Dendritic cell treated with granulocyte-macrophage colony-stimulating factor and Interleukin-4, amounts not matched to agents 40 ng/mL and 50 ng/mL, for 4 days (primary cell): ENCODE measurements at regions not wholly inside any gene's neighbourhood (a gene's known extent, or its start where the extent isn't known, plus 50 kb on each side); places are given as distances from the start of the nearest gene placed in this dataset.

Experiments used
- H3K27ac Mint-ChIP-seq: one replicate; pipeline ENCODE4 v1.8.0; 2022; ENCODE audit warnings: mild to moderate bottlenecking, mixed read lengths
- H3K27me3 Mint-ChIP-seq: one replicate; pipeline ENCODE4 v1.8.0; 2022; ENCODE audit warnings: mild to moderate bottlenecking, mixed read lengths
- H3K36me3 Mint-ChIP-seq: one replicate; pipeline ENCODE4 v1.8.0; 2022; ENCODE audit warnings: low read depth, mixed read lengths
- H3K4me1 Mint-ChIP-seq: one replicate; pipeline ENCODE4 v1.8.0; 2022; ENCODE audit warnings: low read depth, mixed read lengths
- H3K4me3 Mint-ChIP-seq: one replicate; pipeline ENCODE4 v1.8.0; 2022; ENCODE audit warnings: mild to moderate bottlenecking, moderate library complexity, mixed read lengths
- H3K9me3 Mint-ChIP-seq: one replicate; pipeline ENCODE4 v1.8.0; 2022; ENCODE audit warnings: mixed read lengths
- intact Hi-C: fragments of 100-400 bp; cut with micrococcal nuclease; formaldehyde crosslinking; loops from one replicate; pipeline ENCODE4 v1.15.0; 2022

GRCh38 chrX:137646472-137646871 lies 80.5 kb downstream of the ZIC3 start:
- intact Hi-C loops: no loop called here
- Mint-ChIP-seq H3K36me3 (no peaks in the 10 kb centered on the region), H3K9me3 (no peaks in the 10 kb centered on the region), H3K27me3 (no peaks in the 10 kb centered on the region), H3K4me3 (no peak overlapping the region), H3K4me1 (no peaks in the 10 kb centered on the region), H3K27ac (no peak overlapping the region)

GRCh38 chrX:137651647-137652046 lies 85.7 kb downstream of the ZIC3 start:
- Mint-ChIP-seq H3K4me3 (no peak overlapping the region), H3K9me3 (no peaks in the 10 kb centered on the region)
- intact Hi-C loops: no loop called here

GRCh38 chrX:137652086-137652485 lies 86.2 kb downstream of the ZIC3 start:
- no peak overlapping the region for H3K4me3 Mint-ChIP-seq
- no peaks in the 10 kb centered on the region for H3K4me1 Mint-ChIP-seq

More at GRCh38 chrX:137651647-137652046, 85.7 kb downstream of the ZIC3 start:
- Mint-ChIP-seq H3K27me3 (no peaks in the 10 kb centered on the region), H3K4me1 (no peaks in the 10 kb centered on the region), H3K27ac (no peak overlapping the region), H3K36me3 (no peaks in the 10 kb centered on the region)

GRCh38 chrX:137654481-137654880 lies 88.6 kb downstream of the ZIC3 start:
- Mint-ChIP-seq H3K36me3 (no peaks in the 10 kb centered on the region), H3K27me3 (no peaks in the 10 kb centered on the region), H3K4me1 (no peaks in the 10 kb centered on the region), H3K4me3 (no peak overlapping the region), H3K27ac (no peak overlapping the region), H3K9me3 (no peaks in the 10 kb centered on the region)
- intact Hi-C loops: no loop called here

More at GRCh38 chrX:137652086-137652485, 86.2 kb downstream of the ZIC3 start:
- H3K27me3 Mint-ChIP-seq: no peaks in the 10 kb centered on the region
- H3K36me3 Mint-ChIP-seq: no peaks in the 10 kb centered on the region
- no peak overlapping the region for H3K27ac Mint-ChIP-seq
- H3K9me3 Mint-ChIP-seq: no peaks in the 10 kb centered on the region
- intact Hi-C loops: no loop called here

GRCh38 chrX:137667776-137668175 lies 101.8 kb downstream of the ZIC3 start:
- H3K4me1 Mint-ChIP-seq: no peaks in the 10 kb centered on the region
- no peaks in the 10 kb centered on the region for H3K27me3 Mint-ChIP-seq
- no peak overlapping the region for H3K27ac Mint-ChIP-seq
- intact Hi-C loops: no loop called here
- H3K36me3 Mint-ChIP-seq: no peaks in the 10 kb centered on the region
- H3K9me3 Mint-ChIP-seq: peaks cover 8% of the 10 kb centered on the region
- no peak overlapping the region for H3K4me3 Mint-ChIP-seq

GRCh38 chrX:137684591-137684990 lies 118.7 kb downstream of the ZIC3 start:
- Mint-ChIP-seq H3K27me3 (no peaks in the 10 kb centered on the region), H3K4me3 (no peak overlapping the region), H3K9me3 (no peaks in the 10 kb centered on the region), H3K36me3 (no peaks in the 10 kb centered on the region), H3K27ac (no peak overlapping the region), H3K4me1 (no peaks in the 10 kb centered on the region)
- intact Hi-C loops: no loop called here

GRCh38 chrX:137695417-137695816 lies 129.5 kb downstream of the ZIC3 start:
- Mint-ChIP-seq H3K27ac (no peak overlapping the region), H3K9me3 (no peaks in the 10 kb centered on the region), H3K36me3 (no peaks in the 10 kb centered on the region), H3K27me3 (no peaks in the 10 kb centered on the region), H3K4me1 (no peaks in the 10 kb centered on the region), H3K4me3 (no peak overlapping the region)
- intact Hi-C loops: no loop called here

GRCh38 chrX:137707348-137707747 lies 141.4 kb downstream of the ZIC3 start:
- Mint-ChIP-seq H3K36me3 (no peaks in the 10 kb centered on the region), H3K9me3 (no peaks in the 10 kb centered on the region), H3K4me1 (no peaks in the 10 kb centered on the region), H3K4me3 (no peak overlapping the region), H3K27me3 (no peaks in the 10 kb centered on the region), H3K27ac (no peak overlapping the region)
- intact Hi-C loops: no loop called here

GRCh38 chrX:137742846-137743245 lies 176.9 kb downstream of the ZIC3 start:
- no peaks in the 10 kb centered on the region for H3K4me1 Mint-ChIP-seq
- no peaks in the 10 kb centered on the region for H3K27me3 Mint-ChIP-seq
- no peak overlapping the region for H3K4me3 Mint-ChIP-seq

GRCh38 chrX:137743414-137743813 lies 177.5 kb downstream of the ZIC3 start:
- Mint-ChIP-seq H3K4me1 (no peaks in the 10 kb centered on the region), H3K9me3 (no peaks in the 10 kb centered on the region), H3K36me3 (no peaks in the 10 kb centered on the region), H3K27ac (no peak overlapping the region), H3K27me3 (no peaks in the 10 kb centered on the region), H3K4me3 (no peak overlapping the region)
- intact Hi-C loops: no loop called here

More at GRCh38 chrX:137742846-137743245, 176.9 kb downstream of the ZIC3 start:
- Mint-ChIP-seq H3K36me3 (no peaks in the 10 kb centered on the region), H3K9me3 (no peaks in the 10 kb centered on the region), H3K27ac (no peak overlapping the region)
- intact Hi-C loops: no loop called here

- Mint-ChIP-seq H3K27ac (no peak overlapping the region), H3K27me3 (no peaks in the 10 kb centered on the region), H3K4me1 (no peaks in the 10 kb centered on the region), H3K36me3 (no peaks in the 10 kb centered on the region), H3K9me3 (no peaks in the 10 kb centered on the region), H3K4me3 (no peak overlapping the region)
- intact Hi-C loops: no loop called here
These were observed 180.4 kb downstream of the ZIC3 start for GRCh38 chrX:137746289-137746688.

- H3K4me3 Mint-ChIP-seq: no peak overlapping the region
- no peaks in the 10 kb centered on the region for H3K4me1 Mint-ChIP-seq
- H3K9me3 Mint-ChIP-seq: no peaks in the 10 kb centered on the region
- no peaks in the 10 kb centered on the region for H3K36me3 Mint-ChIP-seq
- no peaks in the 10 kb centered on the region for H3K27me3 Mint-ChIP-seq
- H3K27ac Mint-ChIP-seq: no peak overlapping the region
- intact Hi-C loops: no loop called here
These were observed 181.5 kb downstream of the ZIC3 start for GRCh38 chrX:137747244-137748043.

GRCh38 chrX:137748827-137749226 lies 182.9 kb downstream of the ZIC3 start:
- no peak overlapping the region for H3K4me3 Mint-ChIP-seq
- intact Hi-C loops: no loop called here
- H3K36me3 Mint-ChIP-seq: no peaks in the 10 kb centered on the region
- H3K27ac Mint-ChIP-seq: no peak overlapping the region
- no peaks in the 10 kb centered on the region for H3K9me3 Mint-ChIP-seq
- no peaks in the 10 kb centered on the region for H3K4me1 Mint-ChIP-seq
- no peaks in the 10 kb centered on the region for H3K27me3 Mint-ChIP-seq

GRCh38 chrX:137749246-137749645 lies 183.3 kb downstream of the ZIC3 start:
- no peaks in the 10 kb centered on the region for H3K9me3 Mint-ChIP-seq
- H3K27me3 Mint-ChIP-seq: no peaks in the 10 kb centered on the region
- no peak overlapping the region for H3K27ac Mint-ChIP-seq
- H3K4me3 Mint-ChIP-seq: no peak overlapping the region
- H3K4me1 Mint-ChIP-seq: no peaks in the 10 kb centered on the region
- intact Hi-C loops: no loop called here
- no peaks in the 10 kb centered on the region for H3K36me3 Mint-ChIP-seq

- intact Hi-C loops: no loop called here
- Mint-ChIP-seq H3K4me1 (no peaks in the 10 kb centered on the region), H3K36me3 (no peaks in the 10 kb centered on the region), H3K27me3 (no peaks in the 10 kb centered on the region), H3K27ac (no peak overlapping the region), H3K4me3 (no peak overlapping the region), H3K9me3 (peaks cover 9% of the 10 kb centered on the region)
These were observed 205.6 kb downstream of the ZIC3 start for GRCh38 chrX:137771537-137771936.
